IPS-18a (cell line): ENCODE measurements at regions not wholly inside any gene's neighbourhood (a gene's known extent, or its start where the extent isn't known, plus 50 kb on each side); places are given as distances from the start of the nearest gene placed in this dataset.
A peak's percentile ranks its signal among the peaks of the same experiment; 100 is the strongest.
"Not testable (repeated sequence)": the region's sequence is repeated elsewhere in the genome, so short reads cannot be mapped to it uniquely, and the experiment has no call there.

Experiments used
- H3K27ac ChIP-seq: one replicate; pipeline ENCODE4 v1.5.1; 2013; ENCODE audit warnings: low read length
- H3K27me3 ChIP-seq: one replicate; pipeline ENCODE4 v1.6.1; 2013; ENCODE audit warnings: mild to moderate bottlenecking, low read length; ENCODE audit not compliant: control insufficient read depth, insufficient read depth
- H3K36me3 ChIP-seq: one replicate; pipeline ENCODE4 v1.6.1; 2013; ENCODE audit warnings: low read depth, low read length; ENCODE audit not compliant: control insufficient read depth
- H3K4me1 ChIP-seq: one replicate; pipeline ENCODE4 v1.6.1; 2013; ENCODE audit warnings: low read depth, low read length; ENCODE audit not compliant: control insufficient read depth
- H3K4me3 ChIP-seq: one replicate; pipeline ENCODE4 v1.5.1; 2013; ENCODE audit warnings: low read length
- H3K9ac ChIP-seq: one replicate; pipeline ENCODE4 v1.6.1; 2013; ENCODE audit warnings: mild to moderate bottlenecking, low read length, moderate library complexity
- H3K9me3 ChIP-seq: one replicate; pipeline ENCODE4 v1.6.1; 2013; ENCODE audit warnings: low read depth, low read length; ENCODE audit not compliant: control insufficient read depth

DNA sequence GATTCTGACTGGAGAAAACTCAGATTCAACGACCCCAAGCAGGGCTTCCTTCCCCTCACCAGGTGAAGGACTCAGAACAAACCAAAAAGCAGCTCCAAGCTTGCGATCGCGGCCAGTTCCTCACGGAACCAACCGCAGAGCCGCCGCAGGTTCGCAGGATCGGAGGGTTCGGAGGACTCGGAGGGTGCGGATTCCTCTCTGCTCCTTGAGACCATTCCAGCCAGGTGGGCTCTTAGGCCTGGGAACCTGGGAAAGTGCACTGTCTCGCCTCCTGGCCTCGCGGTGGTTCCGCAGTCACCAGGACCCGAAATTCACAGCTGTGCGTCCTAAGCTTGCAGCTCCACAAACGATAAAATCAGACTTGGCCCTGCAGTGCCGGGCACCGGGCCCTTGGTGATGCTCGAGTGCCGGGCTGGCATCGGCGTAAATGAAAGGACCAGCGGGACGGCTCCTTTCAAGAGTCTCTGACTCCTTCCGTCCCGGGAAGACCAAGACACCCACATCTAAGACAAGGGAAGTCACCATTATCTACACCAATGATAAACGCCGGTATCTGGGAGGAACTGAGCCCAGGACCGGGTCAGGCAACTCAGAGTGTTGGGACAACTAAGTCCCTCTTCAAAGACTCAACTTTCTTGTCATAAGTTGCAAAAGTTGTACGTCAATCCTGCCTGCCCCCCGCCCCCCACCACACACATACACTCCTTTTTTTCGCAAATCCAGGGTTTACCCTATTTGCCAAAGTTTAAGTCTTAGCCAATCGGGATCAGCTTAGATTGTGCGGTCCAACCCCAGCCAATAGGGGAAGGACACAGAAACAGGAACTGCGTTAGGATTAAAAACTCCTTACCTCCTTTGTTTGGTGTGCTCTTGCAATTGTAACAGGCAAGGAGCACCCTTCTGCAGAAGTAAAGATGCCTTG, 69.8 kb upstream of the PRSS16 start:
- peak overlapping the region; percentile 99 for H3K4me3 ChIP-seq
- no peaks in the 10 kb centered on the region for H3K36me3 ChIP-seq
- no peaks in the 10 kb centered on the region for H3K9me3 ChIP-seq
- peaks cover 9% of the 10 kb centered on the region for H3K4me1 ChIP-seq
- peak overlapping the region; percentile 87 for H3K9ac ChIP-seq
- H3K27ac ChIP-seq: peak overlapping the region; percentile 79
- no peaks in the 10 kb centered on the region for H3K27me3 ChIP-seq

DNA sequence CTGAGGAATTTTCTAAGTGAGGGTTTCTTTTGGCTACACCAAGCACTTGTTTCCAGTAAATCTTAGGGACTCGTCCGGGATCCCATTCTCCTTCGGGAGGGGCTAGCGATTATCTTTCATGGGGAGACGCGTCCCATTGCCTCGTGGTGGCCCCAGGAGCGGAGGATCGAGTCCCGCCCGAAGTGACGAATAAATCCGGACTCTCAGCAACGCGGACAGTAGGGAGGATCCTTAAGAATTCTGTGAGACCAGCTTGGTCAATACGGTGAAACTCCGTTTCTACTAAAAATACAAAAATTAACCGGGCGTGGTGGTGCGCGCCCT, 69.1 kb upstream of the PRSS16 start:
- peaks cover 9% of the 10 kb centered on the region for H3K4me1 ChIP-seq
- no peaks in the 10 kb centered on the region for H3K9me3 ChIP-seq
- H3K27me3 ChIP-seq: no peaks in the 10 kb centered on the region
- peak overlapping the region; percentile 99 for H3K4me3 ChIP-seq
- H3K36me3 ChIP-seq: no peaks in the 10 kb centered on the region
- H3K27ac ChIP-seq: peak overlapping the region; percentile 79
- H3K9ac ChIP-seq: peak overlapping the region; percentile 87

DNA sequence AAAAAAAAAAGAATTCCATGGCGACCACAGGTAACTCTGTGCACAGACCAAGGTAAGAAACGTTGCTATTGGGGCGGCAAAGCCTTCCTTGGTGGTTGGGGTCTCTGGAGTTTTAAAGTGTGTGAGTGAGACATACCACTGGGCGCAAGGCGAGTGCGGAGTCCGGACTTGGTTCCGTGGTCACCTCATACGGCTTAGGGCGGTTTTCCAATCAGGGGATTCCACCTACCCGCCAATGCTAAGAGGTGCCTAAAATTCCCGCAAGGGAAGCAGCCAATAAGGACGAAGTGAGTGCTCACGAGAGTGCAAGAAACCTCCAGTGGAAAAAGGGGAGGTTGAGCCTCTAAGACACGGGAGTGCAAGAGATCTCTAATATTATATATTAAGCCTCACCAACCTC, 68.6 kb upstream of the PRSS16 start:
- Histone ChIP-seq H3K4me3 (peak overlapping the region; percentile 99), H3K27me3 (no peaks in the 10 kb centered on the region), H3K9me3 (no peaks in the 10 kb centered on the region), H3K9ac (peak overlapping the region; percentile 87), H3K4me1 (peaks cover 9% of the 10 kb centered on the region), H3K36me3 (no peaks in the 10 kb centered on the region), H3K27ac (peak overlapping the region; percentile 79)

DNA sequence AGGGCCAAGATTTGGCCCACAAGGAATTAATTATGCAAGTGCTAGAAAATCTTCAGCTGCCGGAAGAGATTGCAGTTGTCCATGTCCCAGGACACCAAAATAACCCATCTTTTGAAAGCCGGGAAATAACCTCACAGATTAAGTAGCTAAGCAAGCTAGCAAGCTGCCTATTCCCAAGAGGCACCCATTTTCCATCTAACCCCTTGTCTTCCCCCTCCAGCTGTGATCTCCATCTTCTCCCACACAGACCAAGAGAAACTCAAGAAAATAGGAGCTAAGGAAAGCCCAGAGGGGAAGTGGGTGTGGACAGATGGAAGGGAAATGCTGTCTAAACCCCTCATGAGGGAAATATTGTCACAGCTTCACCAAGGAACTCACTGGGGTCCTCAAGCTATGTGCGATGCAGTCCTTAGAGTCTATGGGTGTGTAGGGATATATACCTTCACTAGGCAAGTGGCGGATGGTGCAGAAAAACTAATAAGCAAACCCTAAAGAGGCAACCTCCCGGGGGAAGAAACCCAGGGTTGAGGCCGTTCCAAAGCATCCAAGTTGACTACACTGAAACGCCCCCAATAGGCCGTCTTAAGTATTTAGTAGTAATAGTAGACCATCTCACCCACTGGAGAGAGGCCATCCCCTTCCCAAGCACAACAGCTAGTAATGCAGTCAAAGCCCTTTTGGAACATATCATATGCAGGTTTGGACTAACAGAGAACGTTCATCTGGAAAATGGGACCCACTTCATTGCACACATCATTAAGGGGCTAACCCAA, 64.3 kb upstream of the PRSS16 start:
- Histone ChIP-seq H3K4me1 (peaks cover 9% of the 10 kb centered on the region), H3K36me3 (no peaks in the 10 kb centered on the region), H3K27ac (no peak overlapping the region), H3K4me3 (no peak overlapping the region), H3K9ac (no peak overlapping the region), H3K9me3 (no peaks in the 10 kb centered on the region), H3K27me3 (peaks cover 11% of the 10 kb centered on the region)

DNA sequence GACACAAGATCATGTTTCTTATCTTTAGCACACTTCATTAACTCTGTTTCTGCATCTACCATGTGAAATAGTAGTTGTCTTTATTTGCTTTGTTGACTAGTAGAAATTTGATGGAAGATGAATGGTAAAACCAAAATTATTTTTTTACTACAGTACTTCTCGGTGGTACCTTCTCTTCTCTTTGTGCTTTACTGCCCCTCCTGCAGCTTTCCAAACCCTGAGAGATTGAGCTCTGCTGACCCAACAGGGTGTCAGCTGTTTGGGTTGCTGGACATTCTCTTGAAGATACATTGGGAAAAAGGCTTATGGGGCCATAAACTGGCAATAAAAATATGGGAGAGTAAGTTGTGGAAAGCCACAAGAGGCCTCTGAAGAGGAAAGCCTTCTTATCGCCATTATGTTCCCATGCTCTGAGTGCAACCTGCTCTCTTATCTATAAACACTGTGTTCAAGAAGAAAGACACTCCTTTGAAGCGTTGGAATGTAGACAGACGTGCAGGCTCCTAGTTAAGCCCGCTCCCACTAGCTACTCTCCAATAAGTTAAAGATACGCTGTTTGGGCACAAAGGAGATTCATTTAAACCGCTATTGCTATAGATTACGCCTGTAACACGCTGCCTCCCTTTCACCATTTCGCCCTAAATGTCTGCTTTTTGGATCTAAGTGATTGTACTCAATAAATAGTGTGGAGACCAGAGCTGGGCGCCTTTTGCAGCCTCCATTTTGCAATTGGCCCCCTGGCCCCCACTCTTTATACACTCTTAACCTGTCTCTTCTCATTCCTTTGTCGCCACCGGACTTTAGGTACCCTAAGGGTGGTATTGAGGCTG, 60.1 kb upstream of the PRSS16 start:
- H3K27me3 ChIP-seq: peaks cover 11% of the 10 kb centered on the region
- peak overlapping the region; percentile 80 for H3K4me3 ChIP-seq
- H3K36me3 ChIP-seq: no peaks in the 10 kb centered on the region
- peaks cover 4% of the 10 kb centered on the region for H3K4me1 ChIP-seq
- peak overlapping the region; percentile 74 for H3K9ac ChIP-seq
- no peaks in the 10 kb centered on the region for H3K9me3 ChIP-seq
- no peak overlapping the region for H3K27ac ChIP-seq

DNA sequence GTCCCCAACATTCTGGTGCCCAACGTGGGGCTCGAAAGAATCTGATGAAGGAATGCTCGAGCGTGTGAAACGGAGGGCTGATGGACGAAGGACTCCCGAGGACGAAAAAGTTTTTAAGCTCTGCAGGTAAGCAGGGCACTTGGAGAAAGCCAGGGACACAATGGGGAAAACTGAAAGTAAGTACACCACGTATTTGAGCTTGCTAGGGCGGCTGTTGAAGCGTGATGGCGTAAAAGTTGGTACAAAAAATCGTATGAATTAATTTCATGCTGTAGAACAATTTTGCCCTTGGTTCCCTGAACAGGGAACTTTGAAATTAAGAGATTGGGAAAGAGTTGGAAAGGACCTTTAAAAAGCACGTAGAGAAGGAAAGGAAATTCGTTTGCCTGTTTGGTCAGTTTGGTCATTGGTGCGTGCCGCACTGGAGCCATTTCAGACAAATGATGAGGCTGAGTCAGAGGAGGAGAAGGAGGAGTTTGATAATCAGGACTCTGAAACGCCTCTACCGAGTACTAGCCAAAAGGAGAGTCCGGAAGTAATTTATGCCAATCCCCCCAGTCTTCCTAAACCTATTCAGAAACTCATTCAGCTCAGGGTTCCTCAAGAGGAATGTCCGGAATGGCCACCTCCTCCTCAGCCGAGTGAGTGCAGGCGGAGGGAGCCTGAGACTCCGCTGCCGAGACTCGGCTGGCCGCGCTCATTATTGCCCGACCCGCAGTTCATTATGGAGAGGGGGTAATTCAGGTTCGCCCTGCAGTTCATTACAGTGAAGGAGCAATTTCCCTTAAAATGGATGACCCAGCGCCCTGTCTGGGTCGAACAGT, 59.2 kb upstream of the PRSS16 start:
- peak overlapping the region; percentile 19 for H3K27ac ChIP-seq

DNA sequence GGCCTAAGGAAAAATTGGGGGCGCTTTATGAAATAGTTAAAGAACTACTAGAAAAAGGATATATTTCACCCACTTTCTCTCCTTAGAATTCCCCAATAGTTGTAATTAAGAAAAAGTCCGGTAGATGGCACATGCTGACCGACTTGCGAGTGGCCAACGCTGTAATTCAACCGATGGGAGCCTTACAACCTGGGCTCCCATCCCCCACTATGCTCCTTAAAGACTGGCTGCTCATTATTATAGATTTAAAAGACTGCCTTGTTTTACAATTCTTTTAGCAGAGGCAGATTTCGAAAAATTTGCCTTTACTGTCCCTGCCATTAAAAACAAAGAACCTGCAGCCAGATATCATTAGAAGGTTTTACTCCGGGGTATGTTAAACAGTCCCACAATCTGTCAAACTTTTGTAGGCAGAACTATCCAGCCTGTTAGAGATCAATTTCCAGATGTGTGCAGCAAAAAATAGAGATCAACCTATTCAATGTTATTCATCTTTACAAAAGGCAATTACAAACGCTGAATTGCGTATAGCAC, 58.5 kb upstream of the PRSS16 start:
- Histone ChIP-seq H3K4me1 (peaks cover 4% of the 10 kb centered on the region), H3K27ac (peak overlapping the region; percentile 19), H3K9ac (peak overlapping the region; percentile 74), H3K4me3 (peak overlapping the region; percentile 80), H3K36me3 (no peaks in the 10 kb centered on the region), H3K27me3 (peaks cover 11% of the 10 kb centered on the region), H3K9me3 (no peaks in the 10 kb centered on the region)

More for the DNA sequence above, 59.2 kb upstream of the PRSS16 start:
- peak overlapping the region; percentile 74 for H3K9ac ChIP-seq
- no peaks in the 10 kb centered on the region for H3K9me3 ChIP-seq
- peaks cover 4% of the 10 kb centered on the region for H3K4me1 ChIP-seq
- H3K36me3 ChIP-seq: no peaks in the 10 kb centered on the region
- peaks cover 11% of the 10 kb centered on the region for H3K27me3 ChIP-seq
- H3K4me3 ChIP-seq: peak overlapping the region; percentile 80

DNA sequence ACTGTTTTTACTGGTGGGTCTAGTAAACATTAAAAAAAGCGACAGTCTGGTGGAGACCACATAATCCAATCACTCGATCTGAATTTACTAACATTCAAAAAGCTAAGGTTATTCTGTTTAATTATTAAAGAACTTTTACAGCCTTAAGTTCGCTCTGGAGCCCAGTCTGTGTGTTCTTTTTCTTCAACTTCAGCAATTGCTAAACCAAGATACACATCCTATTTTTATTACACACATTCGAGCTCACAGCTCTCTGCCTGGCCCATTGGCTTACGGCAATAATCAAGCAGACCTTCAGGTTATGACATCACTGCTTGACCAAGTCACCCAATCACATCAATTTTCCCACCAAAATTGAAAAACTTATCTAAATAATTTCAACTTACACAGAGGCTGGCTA, 57.4 kb upstream of the PRSS16 start:
- Histone ChIP-seq H3K27me3 (peaks cover 11% of the 10 kb centered on the region), H3K9ac (no peak overlapping the region), H3K36me3 (no peaks in the 10 kb centered on the region), H3K4me1 (peaks cover 4% of the 10 kb centered on the region), H3K4me3 (no peak overlapping the region), H3K9me3 (no peaks in the 10 kb centered on the region), H3K27ac (no peak overlapping the region)

DNA sequence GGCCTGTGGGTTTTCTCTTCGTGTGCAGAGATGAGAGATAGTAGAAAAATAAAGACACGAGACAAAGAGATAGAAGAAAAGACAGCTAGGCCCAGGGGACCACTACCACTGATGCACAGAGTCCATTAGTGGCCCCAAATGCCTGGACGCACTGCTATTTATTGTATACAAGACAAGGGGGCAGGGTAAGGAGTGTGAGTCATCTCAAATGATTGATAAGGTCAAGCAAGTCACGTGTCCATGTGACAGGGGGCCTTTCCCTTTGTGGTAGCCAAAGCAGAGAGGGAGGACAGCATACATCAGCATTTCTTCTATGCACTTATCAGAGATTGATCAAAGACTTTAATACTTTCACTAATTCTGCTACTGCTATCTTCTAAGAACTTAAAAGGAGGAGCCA, 53.0 kb upstream of the PRSS16 start:
- not testable (repeated sequence) for H3K9ac ChIP-seq, H3K4me1 ChIP-seq, H3K27me3 ChIP-seq, H3K36me3 ChIP-seq, H3K27ac ChIP-seq, H3K9me3 ChIP-seq, H3K4me3 ChIP-seq

DNA sequence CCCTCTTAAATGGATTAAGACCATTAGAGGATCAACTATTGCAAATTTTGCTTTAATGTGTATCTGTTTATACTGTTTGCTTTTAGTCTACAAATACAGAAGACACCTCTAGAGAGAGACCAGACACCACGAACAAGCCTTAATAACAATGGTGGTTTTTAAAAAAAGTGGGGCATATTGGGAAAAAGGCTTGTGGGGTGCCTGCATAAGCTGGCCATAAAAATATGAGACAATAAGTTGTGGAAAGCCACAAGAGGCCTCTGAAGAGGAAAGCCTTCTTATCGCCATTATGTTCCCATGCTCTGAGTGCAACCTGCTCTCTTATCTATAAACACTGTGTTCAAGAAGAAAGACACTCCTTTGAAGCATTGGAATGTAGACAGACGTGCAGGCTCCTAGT, 52.0 kb upstream of the PRSS16 start:
- H3K4me1 ChIP-seq, H3K27me3 ChIP-seq, H3K36me3 ChIP-seq, H3K27ac ChIP-seq, H3K9ac ChIP-seq, H3K4me3 ChIP-seq, H3K9me3 ChIP-seq: not testable (repeated sequence)
